ENCODE measurements at regions not wholly inside any gene's neighbourhood (a gene's known extent, or its start where the extent isn't known, plus 50 kb on each side); places are given as distances from the start of the nearest gene placed in this dataset.
"Not testable (repeated sequence)": the region's sequence is repeated elsewhere in the genome, so short reads cannot be mapped to it uniquely, and the experiment has no call there.

DNA sequence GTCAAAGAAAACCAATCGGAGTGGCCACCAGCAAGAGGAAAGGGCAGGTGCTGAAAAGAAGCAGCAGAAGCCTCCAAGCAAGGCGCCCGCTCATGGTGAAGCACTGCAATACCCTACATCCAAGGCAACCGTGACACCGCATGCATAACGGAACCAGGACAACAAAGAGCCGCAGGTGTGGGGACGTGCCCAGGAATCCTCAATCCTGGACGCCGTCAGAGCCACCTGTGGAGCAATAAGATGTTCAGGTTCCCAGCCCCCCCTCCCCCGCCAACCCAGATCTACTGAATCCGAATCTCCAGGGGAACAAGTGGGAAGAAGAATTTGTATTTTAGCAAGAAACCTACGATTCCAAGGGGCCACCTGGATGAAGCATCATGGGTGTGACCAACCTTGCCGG is 70.8 kb downstream of the SHANK2 start:
- no peak for DNase-seq

- DNase-seq = no peak
Measured at GRCh38 chr11:71180694-71181470, 71.5 kb downstream of the SHANK2 start.

- DNase-seq = no peak
Measured at GRCh38 chr11:71179877-71180605, 72.3 kb downstream of the SHANK2 start.

GRCh38 chr11:71178076-71178475 is 74.3 kb downstream of the SHANK2 start:
- no peak for DNase-seq

DNA sequence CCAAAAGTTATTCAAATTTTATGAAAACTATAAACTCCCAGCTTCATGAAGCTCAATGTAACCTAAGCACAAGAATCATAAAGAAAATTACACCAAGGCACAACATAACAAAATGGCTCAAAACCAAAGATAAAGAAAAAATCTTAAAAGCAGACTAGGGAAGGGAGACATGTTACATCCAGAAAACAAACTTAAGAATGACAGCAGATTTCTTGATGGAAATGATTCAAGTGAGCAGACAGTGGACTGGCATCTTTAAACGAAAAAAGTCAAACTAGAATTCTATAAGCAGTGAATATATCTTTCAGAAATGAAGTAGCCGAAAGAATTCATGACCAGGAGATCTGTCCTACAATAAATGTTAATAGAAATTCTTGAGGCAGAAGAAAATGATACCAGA is 75.6 kb downstream of the SHANK2 start:
- no peak for DNase-seq

GRCh38 chr11:71173709-71174108 is 78.7 kb downstream of the SHANK2 start:
- no peak for DNase-seq

- no peak for DNase-seq
Measured at GRCh38 chr11:71172680-71173079, 79.7 kb downstream of the SHANK2 start.

GRCh38 chr11:71171576-71171975 is 80.8 kb downstream of the SHANK2 start:
- no peak for DNase-seq

GRCh38 chr11:71170624-71171423 is 81.6 kb downstream of the SHANK2 start:
- no peak for DNase-seq

DNA sequence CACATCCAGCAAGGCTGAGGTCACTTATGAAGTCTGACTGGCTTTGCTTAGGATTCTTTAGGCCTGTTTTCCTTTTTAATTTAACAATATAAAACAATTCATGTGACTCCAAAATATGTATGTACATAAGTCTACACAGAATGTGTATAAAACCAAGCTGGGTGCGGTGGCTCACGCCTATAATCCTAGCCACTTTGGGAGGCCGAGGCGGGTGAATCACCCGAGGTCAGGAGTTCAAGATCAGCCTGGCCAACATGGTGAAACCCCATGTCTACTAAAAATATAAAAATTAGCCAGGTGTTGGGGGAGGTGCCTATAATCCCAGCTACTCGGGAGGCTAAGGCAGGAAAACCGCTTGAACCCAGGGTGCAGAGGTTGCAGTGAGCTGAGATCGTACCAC is 83.1 kb downstream of the SHANK2 start:
- no peak for DNase-seq

GRCh38 chr11:71167814-71168213 is 84.6 kb downstream of the SHANK2 start:
- DNase-seq = not testable (repeated sequence)

- DNase-seq = no peak
Measured at GRCh38 chr11:71165771-71166170, 86.6 kb downstream of the SHANK2 start.

DNA sequence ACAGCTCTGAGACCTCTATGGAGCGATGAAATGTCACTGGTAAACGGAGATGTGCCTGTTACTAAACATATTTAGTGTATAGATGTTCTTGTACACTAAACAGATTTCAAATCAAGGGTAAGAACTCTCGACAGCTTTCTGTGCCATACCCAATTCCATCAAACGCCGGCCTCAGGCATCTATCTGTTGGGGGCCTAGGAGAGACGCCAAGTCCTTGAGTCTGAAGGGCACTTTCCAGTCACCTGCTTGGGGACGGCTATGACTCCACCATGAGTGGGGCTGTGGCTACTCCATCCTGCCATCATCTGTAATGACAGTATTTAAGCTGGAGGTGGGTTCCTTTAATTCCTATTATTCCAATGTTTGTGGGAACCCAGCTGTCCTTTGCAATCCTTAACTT is 87.8 kb downstream of the SHANK2 start:
- no peak for DNase-seq

DNA sequence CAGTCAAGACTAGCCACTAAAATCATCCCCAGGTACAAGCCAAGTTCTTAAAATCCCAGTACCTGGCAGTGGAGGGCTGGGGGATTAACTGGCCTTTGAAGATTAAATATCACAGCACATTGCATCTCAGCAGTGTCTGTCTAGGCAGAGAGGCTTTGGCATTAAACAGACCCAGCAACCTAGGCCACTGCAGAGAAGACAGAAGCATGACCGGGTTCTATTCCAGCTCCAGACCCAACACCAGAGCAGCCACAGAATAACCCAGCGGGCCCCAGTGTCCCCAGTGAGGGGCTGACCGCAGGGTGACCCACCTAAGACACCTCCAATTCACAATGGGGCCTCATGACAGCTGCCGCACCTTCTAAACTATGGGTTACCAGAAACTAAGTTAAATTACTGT is 88.2 kb downstream of the SHANK2 start:
- DNase-seq = no peak

DNA sequence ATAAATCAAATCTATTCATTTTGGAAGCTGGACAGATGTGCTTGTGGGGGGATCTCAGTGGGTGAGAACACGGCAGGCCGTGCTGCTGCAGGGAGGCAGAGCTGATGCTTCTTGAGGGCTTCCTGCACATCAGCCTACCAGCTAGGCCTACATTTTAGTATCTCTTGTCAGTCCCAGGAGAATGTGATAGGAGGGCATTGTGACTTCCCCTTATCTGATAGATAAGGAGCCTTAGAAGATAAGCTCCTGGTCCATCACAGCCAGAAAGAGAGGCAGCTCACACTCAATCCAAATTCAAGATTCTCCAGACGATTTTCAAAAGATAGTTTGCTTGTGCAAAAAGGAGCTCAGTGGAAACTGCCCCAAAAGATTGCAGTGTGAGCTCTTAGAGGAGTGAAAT is 89.0 kb downstream of the SHANK2 start:
- no peak for DNase-seq

DNA sequence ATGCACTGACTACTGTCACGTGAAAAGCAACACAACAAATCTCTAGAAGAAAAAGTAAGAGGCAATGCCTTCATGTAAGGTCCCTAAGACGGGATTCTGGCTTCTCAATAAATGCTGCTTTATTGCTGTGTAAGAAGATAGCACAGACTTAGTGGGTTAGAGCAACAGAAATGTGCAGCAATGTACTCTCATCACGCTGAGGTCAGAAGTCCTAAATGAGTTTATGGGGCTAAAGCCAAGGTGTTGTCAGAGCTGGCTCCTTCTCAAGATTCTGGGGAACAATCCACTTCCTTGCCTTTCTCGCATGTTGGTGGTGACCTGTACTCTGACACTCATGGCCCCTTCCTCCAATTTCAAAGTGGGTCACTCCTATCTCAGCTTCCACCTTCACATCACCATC is 93.4 kb downstream of the SHANK2 start:
- no peak for DNase-seq

DNA sequence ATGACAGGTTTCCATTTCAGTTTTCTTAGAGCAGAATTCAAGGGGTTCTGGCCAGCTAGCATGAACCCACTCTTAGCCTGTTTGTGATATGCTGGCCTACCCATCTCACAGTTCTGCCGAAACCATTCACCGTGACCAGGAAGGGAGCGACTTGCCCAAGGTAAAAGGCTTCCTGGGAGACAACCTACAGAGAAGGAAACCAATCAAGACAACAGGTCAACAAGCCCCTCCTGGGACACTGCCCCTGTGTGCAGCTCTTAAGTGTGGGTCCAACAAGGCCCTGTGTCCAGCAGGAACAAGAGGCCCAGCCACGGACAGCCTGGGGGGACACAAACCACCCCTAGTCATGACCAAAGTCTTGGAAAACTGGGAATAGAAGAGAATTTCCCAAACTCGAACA is 94.7 kb downstream of the SHANK2 start:
- DNase-seq = not testable (repeated sequence)

DNA sequence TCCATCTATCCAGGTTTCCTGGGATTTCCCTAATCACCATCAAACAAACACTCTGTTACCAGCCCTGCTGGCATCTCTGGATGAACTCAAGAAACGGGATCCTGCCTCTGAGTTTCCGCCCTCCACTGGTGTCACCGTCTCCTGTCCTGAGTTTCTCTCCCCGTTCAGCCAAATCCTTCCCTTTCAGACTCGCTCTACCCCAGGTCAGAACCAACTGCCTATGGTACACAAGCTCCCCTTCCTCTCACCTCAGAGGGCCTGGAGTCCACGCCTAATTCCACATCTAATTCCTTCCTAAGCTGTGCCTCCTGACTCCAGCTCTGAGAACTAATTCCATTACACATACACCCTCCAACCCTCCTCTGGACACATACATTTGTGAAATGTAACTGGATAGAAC is 96.1 kb downstream of the SHANK2 start:
- no peak for DNase-seq

DNA sequence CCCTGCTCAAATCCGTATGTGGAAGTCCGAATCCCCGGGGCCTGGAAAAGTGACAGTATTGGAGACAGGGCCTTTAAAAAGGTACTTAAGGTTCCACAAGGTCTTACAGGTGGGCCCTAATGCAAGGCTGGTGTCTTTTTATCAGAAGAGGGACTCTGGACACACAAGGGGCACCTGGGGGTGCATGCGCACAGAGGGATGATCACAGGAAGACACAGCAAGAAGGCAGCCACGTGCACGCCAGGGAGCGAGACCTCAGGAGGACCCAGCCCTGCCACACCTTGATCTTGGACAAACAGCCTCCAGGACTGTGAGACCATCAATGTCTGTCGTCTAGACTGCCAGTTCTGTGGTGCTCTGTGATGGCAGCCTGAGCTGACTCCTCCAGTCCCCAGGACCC is 96.5 kb downstream of the SHANK2 start:
- no peak for DNase-seq

DNA sequence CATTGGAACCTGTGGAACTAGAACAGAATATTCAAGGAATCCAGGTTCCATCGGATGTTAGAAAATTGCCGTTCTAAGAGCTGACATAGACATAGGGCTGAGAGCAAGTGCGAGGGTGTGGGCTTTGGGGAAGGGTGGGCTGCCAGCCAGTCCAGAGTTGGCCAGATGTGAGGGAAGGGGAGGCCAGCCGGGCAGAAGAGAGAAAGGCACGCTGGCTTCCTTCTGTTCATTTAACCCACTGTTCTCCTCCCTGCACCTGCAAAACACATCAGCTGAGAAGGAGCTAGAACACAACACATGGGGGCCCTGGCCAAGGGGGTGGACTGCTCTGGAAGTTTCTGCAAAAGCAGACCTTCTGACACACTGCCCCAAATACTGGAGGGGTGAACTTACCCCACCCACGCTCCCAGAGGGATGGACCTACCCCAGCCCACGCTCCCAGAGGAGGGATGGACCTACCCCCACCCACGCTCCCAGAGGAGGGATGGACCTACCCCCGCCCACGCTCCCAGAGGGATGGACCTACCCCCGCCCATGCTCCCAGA is 98.0 kb downstream of the SHANK2 start:
- no peak for DNase-seq

DNA sequence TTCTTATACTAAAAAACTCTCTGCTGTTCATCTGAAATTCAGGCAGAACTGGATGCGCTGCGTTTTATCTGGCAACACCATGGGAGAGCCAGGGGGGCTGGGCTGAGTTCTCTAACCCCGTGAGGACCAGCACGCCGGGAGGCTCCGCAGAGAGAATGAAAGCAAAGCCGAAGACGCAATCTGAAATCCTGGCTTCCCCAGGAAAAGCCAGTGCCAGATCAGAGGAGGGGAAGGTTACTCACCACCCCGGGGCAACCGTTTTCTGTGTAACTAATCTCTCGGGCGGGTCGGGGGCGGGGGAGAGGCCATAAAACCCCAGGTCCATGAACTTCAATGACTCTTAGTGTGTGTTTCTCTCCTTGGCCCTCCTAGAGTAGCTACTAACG is 99.4 kb downstream of the SHANK2 start:
- DNase-seq = no peak

GRCh38 chr11:71152312-71153004 is 99.9 kb downstream of the SHANK2 start:
- DNase-seq = not testable (repeated sequence)

GRCh38 chr11:71151561-71151960 is 100.8 kb downstream of the SHANK2 start:
- DNase-seq = no peak
